HFF-Myc (cell line): ENCODE measurements at regions not wholly inside any gene's neighbourhood (a gene's known extent, or its start where the extent isn't known, plus 50 kb on each side); places are given as distances from the start of the nearest gene placed in this dataset.

ENCODE experiments used
- DNase-seq: peaks from one replicate; pipeline ENCODE4 v3.0.0-alpha.2; 2011; ENCODE audit warnings: low read depth; ENCODE audit errors: extremely low read depth
- H3K4me3 ChIP-seq: replicated peaks from 2 replicates; pipeline ENCODE4 v1.5.1; 2011; ENCODE audit warnings: low read depth, mild to moderate bottlenecking, control low read depth, low read length
- TF ChIP-seq, protein P1 (sequence below): IDR thresholded peaks from 2 replicates; pipeline ENCODE4 v1.5.1; 2012; ENCODE audit warnings: mild to moderate bottlenecking, low read depth, low read length, control low read depth; ENCODE audit errors: missing control alignments

GRCh38 chr14:87067061-87067460, 925.9 kb downstream of the GALC start:
- TF ChIP-seq, protein P1, sequence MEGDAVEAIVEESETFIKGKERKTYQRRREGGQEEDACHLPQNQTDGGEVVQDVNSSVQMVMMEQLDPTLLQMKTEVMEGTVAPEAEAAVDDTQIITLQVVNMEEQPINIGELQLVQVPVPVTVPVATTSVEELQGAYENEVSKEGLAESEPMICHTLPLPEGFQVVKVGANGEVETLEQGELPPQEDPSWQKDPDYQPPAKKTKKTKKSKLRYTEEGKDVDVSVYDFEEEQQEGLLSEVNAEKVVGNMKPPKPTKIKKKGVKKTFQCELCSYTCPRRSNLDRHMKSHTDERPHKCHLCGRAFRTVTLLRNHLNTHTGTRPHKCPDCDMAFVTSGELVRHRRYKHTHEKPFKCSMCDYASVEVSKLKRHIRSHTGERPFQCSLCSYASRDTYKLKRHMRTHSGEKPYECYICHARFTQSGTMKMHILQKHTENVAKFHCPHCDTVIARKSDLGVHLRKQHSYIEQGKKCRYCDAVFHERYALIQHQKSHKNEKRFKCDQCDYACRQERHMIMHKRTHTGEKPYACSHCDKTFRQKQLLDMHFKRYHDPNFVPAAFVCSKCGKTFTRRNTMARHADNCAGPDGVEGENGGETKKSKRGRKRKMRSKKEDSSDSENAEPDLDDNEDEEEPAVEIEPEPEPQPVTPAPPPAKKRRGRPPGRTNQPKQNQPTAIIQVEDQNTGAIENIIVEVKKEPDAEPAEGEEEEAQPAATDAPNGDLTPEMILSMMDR, result no peak
- no peak overlapping the region for H3K4me3 ChIP-seq
- DNase-seq, result no peak

DNA sequence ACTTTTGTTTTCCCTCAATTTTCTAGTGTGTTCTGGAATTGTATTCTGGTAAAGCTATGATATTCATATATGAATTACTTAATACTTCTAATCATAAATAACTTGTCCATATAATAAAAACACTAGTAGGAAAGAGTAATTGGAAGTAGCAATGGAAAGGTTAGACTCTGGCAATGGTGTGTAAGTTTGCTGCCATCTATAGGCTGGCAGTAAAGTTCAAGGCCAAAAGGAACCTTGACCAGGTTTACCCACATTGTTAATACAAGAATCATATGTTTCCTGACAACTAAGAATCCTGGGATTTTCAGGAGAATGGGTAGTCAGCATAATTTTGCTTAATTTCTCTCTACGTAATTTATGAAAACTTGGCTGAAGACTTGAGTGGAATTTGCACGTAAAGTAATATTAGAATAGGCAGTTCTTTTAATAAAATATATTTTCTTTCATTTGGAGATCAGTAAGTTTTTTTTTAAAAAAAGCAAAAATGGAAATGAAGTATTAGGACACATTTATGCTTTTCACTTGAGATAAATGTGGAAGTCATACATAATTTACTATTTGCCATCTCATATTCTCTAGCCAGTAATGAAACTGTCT, 926.7 kb downstream of the GALC start:
- no peak for DNase-seq
- H3K4me3 ChIP-seq, result no peak overlapping the region
- TF ChIP-seq, protein P1, result peak; percentile 36

DNA sequence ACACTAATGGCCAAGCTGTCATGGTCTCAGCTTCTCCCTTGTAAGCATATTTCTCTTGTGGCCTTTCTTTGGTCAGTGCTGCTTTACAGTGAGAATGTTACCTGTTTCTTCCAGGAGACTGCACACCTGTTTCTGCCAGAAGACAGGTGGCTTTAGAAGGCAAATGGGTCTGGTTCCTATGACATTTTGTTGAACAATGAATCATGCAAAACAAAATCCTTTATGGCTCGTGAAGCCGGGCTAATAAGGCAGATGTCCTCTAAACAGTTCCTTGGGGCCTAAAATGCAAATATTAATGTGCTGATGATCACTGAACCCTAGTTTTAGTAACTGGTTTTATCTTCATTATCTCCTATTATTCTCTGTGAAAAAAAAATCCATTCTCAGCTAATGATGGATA, 927.6 kb downstream of the GALC start:
- H3K4me3 ChIP-seq, result no peak overlapping the region
- TF ChIP-seq, protein P1, result no peak
- DNase-seq, result no peak

DNA sequence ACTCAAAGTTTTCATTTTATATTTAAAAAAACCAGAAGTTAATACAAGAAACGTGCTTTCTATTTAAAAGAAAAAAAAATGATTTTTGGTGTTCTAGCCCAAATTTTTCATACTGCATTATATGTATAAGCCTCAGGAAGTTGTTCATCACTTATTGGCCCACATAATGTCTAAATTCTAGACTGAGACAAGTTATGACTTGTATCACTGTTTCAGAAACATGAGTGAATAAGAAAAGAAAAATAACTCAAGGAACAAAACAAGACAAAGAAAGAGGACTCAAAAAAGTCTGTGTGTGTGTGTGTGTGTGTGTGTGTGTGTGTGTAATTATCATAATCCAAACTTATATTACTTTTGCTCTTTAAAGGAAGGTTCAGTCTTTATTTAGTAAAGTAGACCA, 929.8 kb downstream of the GALC start:
- H3K4me3 ChIP-seq, result no peak overlapping the region
- DNase-seq, result no peak
- TF ChIP-seq, protein P1, result no peak

- TF ChIP-seq, protein P1, result no peak
- no peak for DNase-seq
- H3K4me3 ChIP-seq, result no peak overlapping the region
These were observed 932.6 kb downstream of the GALC start for GRCh38 chr14:87060405-87060804.

DNA sequence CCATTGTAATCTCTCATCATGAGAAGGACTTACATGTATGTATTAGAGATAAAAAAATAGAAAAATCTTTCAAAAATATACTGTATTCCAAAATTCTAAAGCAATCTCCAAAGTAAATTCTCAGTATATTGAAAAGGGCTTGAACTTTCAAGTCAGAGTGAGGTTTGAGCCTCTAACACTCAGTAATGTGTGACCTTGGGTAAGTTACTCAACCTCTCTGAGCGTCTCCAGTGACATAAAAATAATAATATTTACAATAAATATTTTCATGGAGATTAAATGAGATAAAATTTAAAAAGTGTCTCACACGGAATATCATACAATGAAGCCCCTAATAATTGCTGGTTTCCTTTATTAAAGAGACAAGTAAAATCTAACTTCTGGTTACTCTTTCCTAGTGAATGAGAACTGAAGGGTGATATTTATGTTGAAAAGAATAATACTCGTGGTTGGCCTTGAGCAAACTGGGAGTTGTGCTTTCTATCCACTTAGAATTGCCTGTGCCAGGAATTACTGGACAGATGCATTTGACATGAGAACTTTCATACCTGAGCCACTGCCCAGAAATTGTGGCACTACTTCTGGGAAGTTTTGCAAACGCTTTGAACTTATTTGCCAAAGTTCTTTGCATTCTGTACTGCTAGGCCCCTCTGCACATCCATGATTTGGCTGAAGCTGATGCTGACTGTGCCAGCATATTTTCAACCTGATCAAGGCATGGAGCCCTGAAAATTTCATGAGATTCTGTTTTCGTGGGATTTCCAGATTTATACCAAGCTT, 933.7 kb downstream of the GALC start:
- no peak for DNase-seq
- TF ChIP-seq, protein P1, result no peak
- H3K4me3 ChIP-seq, result no peak overlapping the region

DNA sequence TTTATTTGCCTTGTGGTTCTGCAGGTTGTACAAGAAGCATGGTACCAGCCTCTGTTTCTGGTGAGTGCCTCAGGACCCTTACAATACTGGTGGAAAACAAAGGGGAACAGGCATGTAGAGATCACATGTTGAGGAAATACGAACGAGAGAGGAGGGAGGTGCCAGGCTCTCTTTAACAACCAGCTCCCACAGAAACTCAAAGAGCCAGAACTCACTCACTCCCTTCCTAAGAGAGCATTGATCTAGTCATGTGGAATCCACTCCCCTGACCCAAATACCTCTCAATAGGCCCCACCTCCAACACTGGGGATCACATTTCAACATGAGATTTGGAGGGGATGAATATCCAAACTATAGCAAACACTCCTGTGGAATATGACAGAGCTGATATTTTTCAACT, 938.0 kb downstream of the GALC start:
- no peak for DNase-seq
- TF ChIP-seq, protein P1, result no peak
- no peak overlapping the region for H3K4me3 ChIP-seq
